ENCODE measurements at regions not wholly inside any gene's neighbourhood (a gene's known extent, or its start where the extent isn't known, plus 50 kb on each side); places are given as distances from the start of the nearest gene placed in this dataset.

DNA sequence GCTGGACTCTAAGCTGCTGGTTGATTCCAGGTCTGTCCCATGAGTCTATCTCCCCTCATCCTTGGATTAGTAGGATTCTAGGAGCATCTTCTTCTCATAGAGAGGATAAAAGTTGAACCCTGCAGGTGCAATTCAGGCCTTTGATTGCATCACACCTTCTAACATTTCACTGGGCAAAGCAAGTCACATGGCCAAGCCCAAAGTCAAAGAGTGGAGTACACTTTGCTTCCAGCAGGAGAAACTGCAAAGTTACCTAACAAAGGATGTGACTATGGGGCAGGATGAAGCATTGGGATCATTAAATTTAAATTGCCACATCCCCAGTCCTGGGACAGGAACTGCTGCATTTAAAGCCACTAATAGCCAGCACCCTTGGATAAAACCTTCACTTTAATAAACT lies 51.0 kb upstream of the EGFLAM start:
- DNase-seq (ENCODE audit: low spot score): no peak
- TF ChIP-seq, protein P1, sequence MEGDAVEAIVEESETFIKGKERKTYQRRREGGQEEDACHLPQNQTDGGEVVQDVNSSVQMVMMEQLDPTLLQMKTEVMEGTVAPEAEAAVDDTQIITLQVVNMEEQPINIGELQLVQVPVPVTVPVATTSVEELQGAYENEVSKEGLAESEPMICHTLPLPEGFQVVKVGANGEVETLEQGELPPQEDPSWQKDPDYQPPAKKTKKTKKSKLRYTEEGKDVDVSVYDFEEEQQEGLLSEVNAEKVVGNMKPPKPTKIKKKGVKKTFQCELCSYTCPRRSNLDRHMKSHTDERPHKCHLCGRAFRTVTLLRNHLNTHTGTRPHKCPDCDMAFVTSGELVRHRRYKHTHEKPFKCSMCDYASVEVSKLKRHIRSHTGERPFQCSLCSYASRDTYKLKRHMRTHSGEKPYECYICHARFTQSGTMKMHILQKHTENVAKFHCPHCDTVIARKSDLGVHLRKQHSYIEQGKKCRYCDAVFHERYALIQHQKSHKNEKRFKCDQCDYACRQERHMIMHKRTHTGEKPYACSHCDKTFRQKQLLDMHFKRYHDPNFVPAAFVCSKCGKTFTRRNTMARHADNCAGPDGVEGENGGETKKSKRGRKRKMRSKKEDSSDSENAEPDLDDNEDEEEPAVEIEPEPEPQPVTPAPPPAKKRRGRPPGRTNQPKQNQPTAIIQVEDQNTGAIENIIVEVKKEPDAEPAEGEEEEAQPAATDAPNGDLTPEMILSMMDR (IDR thresholded peaks at IDR 0.05; ENCODE audit: extremely low read depth, insufficient read depth, missing control alignments): no peak
- in situ Hi-C loops (cut with MboI; ENCODE audit: low pct_unique_long_range_greater_than_20kb, low sequenced_read_pairs, unreplicated experiment): no loop called here

DNA sequence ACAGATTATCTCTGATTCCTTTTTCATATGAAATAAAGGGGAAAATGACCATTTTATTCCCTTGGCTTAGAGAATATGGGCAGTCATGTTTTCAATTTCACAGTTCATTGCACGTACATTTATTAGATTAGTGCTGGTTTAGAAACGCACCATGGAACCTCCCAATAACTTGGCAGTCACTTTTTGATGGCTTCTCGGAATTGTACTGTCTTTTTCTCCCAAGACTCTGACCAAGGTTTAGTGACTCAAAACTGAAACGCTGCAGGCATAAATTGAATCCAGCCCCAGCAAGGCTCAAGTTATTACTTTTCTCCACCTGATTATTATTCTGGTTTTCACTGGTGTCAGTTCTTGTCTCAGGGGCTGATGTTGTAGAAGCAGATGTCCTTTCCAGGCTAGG lies 55.6 kb upstream of the EGFLAM start:
- TF ChIP-seq, protein P1 (IDR thresholded peaks at IDR 0.05; ENCODE audit: extremely low read depth, insufficient read depth, missing control alignments): no peak
- no peak for DNase-seq (ENCODE audit: low spot score)
- in situ Hi-C loops (cut with MboI; ENCODE audit: low pct_unique_long_range_greater_than_20kb, low sequenced_read_pairs, unreplicated experiment): no loop called here

DNA sequence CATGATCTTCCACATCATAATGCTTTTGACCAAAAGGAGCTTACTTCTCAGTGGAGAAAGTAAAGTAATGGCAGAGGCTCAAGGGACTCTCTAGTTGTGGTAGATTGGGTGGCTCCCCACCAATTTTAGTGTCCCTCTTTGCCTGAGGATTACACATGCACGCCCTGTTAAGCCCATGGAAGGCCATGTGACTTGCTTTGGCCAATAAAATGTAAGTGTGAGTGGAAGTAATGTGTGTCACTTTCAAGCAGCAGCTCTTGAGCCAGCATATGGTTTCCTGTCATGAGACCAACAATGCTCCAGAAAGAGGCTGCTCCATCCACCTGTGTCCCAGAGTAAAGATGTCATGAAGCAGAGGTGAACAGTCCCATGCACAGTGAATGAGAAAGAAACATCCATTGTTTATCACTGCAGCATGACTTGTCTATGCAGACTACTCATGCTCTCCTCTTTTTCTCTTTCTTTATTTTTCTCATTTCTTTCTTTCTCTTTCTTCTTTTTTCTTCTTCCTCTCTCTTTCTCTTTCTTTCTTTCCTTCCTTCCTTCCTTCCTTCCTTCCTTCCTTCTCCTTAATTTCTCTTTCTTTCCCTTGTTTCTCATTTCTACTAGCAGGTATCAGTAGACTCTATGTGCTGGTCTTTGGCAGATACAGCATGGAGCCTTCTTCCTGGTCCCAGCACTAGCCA lies 57.3 kb upstream of the EGFLAM start:
- in situ Hi-C loops (cut with MboI; ENCODE audit: low pct_unique_long_range_greater_than_20kb, low sequenced_read_pairs, unreplicated experiment): no loop called here
- TF ChIP-seq, protein P1 (IDR thresholded peaks at IDR 0.05; ENCODE audit: extremely low read depth, insufficient read depth, missing control alignments): no peak
- no peak for DNase-seq (ENCODE audit: low spot score)

DNA sequence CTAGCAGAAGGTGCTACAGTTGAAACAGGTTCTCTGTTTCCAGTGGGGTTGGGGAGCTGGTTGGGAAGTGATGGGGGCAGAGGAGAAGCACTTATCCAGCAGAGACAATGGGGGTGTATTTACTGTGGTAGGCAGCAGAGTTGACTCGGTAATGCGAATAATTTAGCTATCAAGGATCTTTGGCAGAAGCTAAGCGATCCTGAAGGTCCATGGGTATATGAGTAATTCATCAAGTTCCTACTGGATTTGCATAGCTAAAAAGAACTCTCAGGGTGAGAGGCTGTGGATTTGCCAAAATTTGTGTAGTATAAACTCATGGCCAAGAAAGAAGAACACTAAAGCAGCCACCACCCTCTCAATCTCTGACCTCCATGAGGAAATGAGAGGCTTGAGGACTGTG lies 61.2 kb upstream of the EGFLAM start:
- in situ Hi-C loops (cut with MboI; ENCODE audit: low pct_unique_long_range_greater_than_20kb, low sequenced_read_pairs, unreplicated experiment): loop anchor here (10.0 kb wide), 2 partner anchors 362 to 792 kb away; no protein-coding TSS in a partner anchor
- TF ChIP-seq, protein P1 (IDR thresholded peaks at IDR 0.05; ENCODE audit: extremely low read depth, insufficient read depth, missing control alignments): no peak
- no peak for DNase-seq (ENCODE audit: low spot score)

DNA sequence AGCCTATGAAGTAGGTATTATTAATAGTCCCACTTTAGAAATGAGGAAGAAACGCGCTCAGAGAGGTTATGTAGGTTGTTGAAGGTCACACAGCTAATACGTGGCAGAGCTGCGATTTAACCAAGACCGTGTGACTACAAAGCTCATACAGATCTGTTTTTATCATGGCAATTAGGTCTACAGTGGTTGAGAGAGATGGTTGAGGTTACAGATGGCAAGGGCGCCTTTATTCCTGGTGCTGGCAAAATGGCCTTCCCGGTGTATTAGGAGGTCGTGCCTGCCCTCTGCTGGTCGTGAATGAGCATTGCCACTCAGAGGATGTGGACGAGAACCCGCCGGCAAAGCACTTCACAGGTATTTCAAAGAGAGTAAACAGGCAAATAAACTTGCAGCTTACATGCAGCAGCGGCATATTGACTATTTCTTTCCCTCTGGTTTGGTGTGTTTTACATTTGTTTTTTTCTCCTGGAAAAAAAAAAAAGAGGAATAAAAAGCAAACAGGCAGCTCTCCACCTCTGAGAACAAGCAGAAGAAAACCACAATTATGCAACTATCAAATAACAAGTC lies 65.3 kb upstream of the EGFLAM start:
- TF ChIP-seq, protein P1 (IDR thresholded peaks at IDR 0.05; ENCODE audit: extremely low read depth, insufficient read depth, missing control alignments): peak; percentile 96
- DNase-seq (ENCODE audit: low spot score): peak; percentile 77
- in situ Hi-C loops (cut with MboI; ENCODE audit: low pct_unique_long_range_greater_than_20kb, low sequenced_read_pairs, unreplicated experiment): loop anchor here (10.0 kb wide), 2 partner anchors 358 to 788 kb away; no protein-coding TSS in a partner anchor

DNA sequence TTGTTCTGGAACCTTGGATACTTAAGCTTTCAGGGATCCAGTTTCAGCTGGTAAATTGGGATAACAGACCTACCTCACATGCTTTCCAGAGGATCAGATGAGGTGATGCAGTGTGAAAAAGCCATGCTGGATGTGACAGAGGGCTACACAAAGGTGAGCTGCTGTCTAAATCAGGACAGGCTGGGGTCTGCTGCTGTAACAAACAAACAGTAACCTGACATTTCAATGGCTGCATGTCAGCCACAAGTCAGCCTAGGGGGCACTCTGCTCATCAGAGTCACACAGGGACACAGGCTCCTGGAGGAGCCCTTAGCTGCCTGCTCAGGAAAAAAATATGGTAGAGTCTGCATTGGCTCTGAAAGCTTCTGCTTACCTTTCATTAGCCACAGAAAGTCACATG lies 66.7 kb upstream of the EGFLAM start:
- TF ChIP-seq, protein P1 (IDR thresholded peaks at IDR 0.05; ENCODE audit: extremely low read depth, insufficient read depth, missing control alignments): no peak
- no peak for DNase-seq (ENCODE audit: low spot score)
- in situ Hi-C loops (cut with MboI; ENCODE audit: low pct_unique_long_range_greater_than_20kb, low sequenced_read_pairs, unreplicated experiment): loop anchor here (10.0 kb wide), 2 partner anchors 357 to 787 kb away; no protein-coding TSS in a partner anchor

All from GM13977 (cell line).